Transverse colon (tissue), 4 donors: ENCODE measurements at regions not wholly inside any gene's neighbourhood (a gene's known extent, or its start where the extent isn't known, plus 50 kb on each side); places are given as distances from the start of the nearest gene placed in this dataset.

Experiments
- DNase-seq: peaks from one replicate; pipeline ENCODE4 v3.0.0-alpha.2; 2019
- H3K27ac ChIP-seq, 4 donors: fragments of 200-600 bp; sonication (generic); 2 replicates each; pipeline ENCODE4 v1.5.1; 2016 to 2018; ENCODE audit warnings: inconsistent platforms in 4 of 4
- H3K27me3 ChIP-seq: fragments of 200-600 bp; sonication (generic); 2 replicates; pipeline ENCODE4 v1.5.1; 2017; ENCODE audit warnings: inconsistent platforms
- H3K36me3 ChIP-seq, 4 donors: fragments of 200-600 bp; sonication (generic); 2 replicates each; pipeline ENCODE4 v1.5.1; 2017 to 2019; ENCODE audit warnings: inconsistent platforms in 4 of 4
- H3K4me1 ChIP-seq, 4 donors: fragments of 200-600 bp; sonication (generic); 2 replicates each; pipeline ENCODE4 v1.5.1; 2017 to 2020; ENCODE audit warnings: inconsistent platforms in 4 of 4
- H3K4me3 ChIP-seq, 4 donors: fragments of 200-600 bp; sonication (generic); 1 replicate in 1 of 4; 2 replicates in 3 of 4; pipeline versions ENCODE4 v1.5.1 to v1.6.1; 2017 to 2019; ENCODE audit warnings: inconsistent platforms in 4 of 4
- H3K9me3 ChIP-seq, 2 donors: fragments of 200-600 bp; sonication (generic); 2 replicates each; pipeline ENCODE4 v1.5.1; 2017 to 2019; ENCODE audit warnings: inconsistent platforms in 2 of 2
- CTCF ChIP-seq, 5 experiments: fragments of 200-600 bp in 3 of 5; fragments of 450-650 bp in 2 of 5; sonication (generic) in 3 of 5; IDR thresholded peaks; 1 replicate in 2 of 5; 2 replicates in 3 of 5; pipeline ENCODE4 v1.5.1; 2016 to 2017; ENCODE audit warnings: antibody characterized with exemption in 5 of 5, inconsistent platforms in 3 of 5, mild to moderate bottlenecking in 2 of 5, moderate library complexity in 1 of 5
- EP300 ChIP-seq: sonication (generic); formaldehyde crosslinking; IDR thresholded peaks from one replicate; pipeline ENCODE4 v1.6.1; 2017; ENCODE audit warnings: antibody characterized with exemption, low read depth
- POLR2A ChIP-seq: fragments of 450-650 bp; IDR thresholded peaks from one replicate; pipeline ENCODE4 v1.6.1; 2016; ENCODE audit warnings: antibody characterized with exemption, mild to moderate bottlenecking, moderate library complexity
- POLR2AphosphoS5 ChIP-seq, 3 donors: sonication (generic); formaldehyde crosslinking; IDR thresholded peaks; one replicate each; pipeline ENCODE4 v1.6.1; 2016; ENCODE audit warnings: antibody characterized with exemption in 3 of 3
- WGBS, 2 donors: methylation state at CpG; one replicate each; pipeline ENCODE4 v1.1.5; 2018; ENCODE audit warnings: low coverage in 1 of 2; 5-methylcytosine and 5-hydroxymethylcytosine counted together
- in situ Hi-C, 4 donors: fragments of 200-750 bp; cut with MboI; loops; one replicate each; pipeline versions ENCODE4 v1.15.0 to v1.15.1; 2017; ENCODE audit warnings: low sequenced_read_pairs in 3 of 4, low pct_ligation_motif_present in 1 of 4, low pct_unique_long_range_greater_than_20kb in 1 of 4
- intact Hi-C: fragments of 100-400 bp; cut with DNase I; formaldehyde crosslinking; loops from one replicate; pipeline ENCODE4 v1.15.1; 2023; ENCODE audit warnings: low total_unique reads

DNA sequence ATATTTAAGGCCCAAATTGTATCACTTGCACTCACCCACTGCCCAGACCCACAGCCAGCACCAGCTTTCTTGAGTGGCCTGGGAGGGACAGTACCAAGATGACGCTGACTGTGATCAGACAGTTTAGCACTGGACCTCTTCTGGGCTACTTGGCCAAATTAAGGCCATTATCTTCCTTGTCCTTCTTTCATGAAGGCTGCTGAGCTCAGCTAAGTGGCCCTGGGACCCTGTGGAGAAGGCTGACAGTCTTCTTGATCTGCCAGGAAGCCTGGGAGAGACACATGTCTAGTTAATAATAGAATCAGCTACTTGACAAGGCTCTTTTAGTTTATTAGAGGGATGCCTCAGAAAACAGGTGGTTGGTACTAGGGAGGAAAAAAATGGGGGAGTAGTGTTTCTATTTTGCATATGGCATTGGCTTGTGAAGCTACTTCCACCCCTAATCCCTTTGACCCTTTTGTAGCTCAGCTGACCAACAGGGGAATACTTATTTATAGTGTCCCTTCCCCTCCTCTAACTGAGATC is 127.9 kb upstream of the NTM start:
- Histone ChIP-seq H3K4me3 (no peak overlapping the region), H3K27ac (no peak overlapping the region), H3K9me3 (no peaks in the 10 kb centered on the region), H3K36me3 (no peaks in the 10 kb centered on the region), H3K27me3 (peaks cover 3% of the 10 kb centered on the region), H3K4me1 (peaks cover 0 to 3% (median 0%) of the 10 kb centered on the region in 4 donors)
- TF ChIP-seq POLR2AphosphoS5 (IDR thresholded peaks at IDR 0.05) (no peak), EP300 (no peak), POLR2A (no peak), CTCF (IDR thresholded peaks at IDR 0.05) (no peak)
- DNase-seq = no peak
- 86% methylated on average over 1 of the region's 1 CpG; no CpG with 5 or more reads in 1 of the 2 donors for WGBS, 2 donors
- intact Hi-C loops (no loop called here), in situ Hi-C loops (loop anchor here in 1 of 4 donors (25.0 kb wide), 1 partner anchor 270 kb away; no protein-coding TSS in a partner anchor)

DNA sequence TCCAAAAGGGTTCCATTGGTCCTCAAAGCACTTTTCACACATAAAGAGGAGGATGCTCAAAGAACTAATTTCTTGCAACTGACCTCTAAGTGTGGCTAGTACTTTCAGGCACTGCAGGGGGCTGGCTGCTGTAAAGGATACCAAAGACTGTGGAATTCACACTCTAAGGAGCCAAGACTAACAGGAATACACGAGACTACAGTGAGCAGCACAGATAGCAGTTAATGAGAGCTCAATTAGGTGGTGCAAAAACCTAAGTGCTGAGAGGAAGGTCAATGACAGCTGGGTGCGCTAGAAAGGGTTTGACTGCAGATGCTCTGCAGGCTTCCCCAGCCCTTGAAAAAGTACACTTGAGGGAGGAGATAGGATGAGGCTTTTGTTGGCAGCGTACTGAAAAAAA is 124.3 kb upstream of the NTM start:
- 24% methylated on average over 3 of the region's 3 CpGs; no CpG with 5 or more reads in 1 of the 2 donors for WGBS, 2 donors
- TF ChIP-seq POLR2AphosphoS5 (IDR thresholded peaks at IDR 0.05) (no peak), POLR2A (no peak), CTCF (IDR thresholded peaks at IDR 0.05) (no peak), EP300 (no peak)
- H3K27me3 ChIP-seq = peaks cover 3% of the 10 kb centered on the region
- DNase-seq = no peak
- intact Hi-C loops (no loop called here), in situ Hi-C loops (loop anchor here in 1 of 4 donors (25.0 kb wide), 1 partner anchor 266 kb away; no protein-coding TSS in a partner anchor)
- no peak overlapping the region for H3K27ac ChIP-seq
- no peaks in the 10 kb centered on the region for H3K9me3 ChIP-seq
- H3K36me3 ChIP-seq = no peaks in the 10 kb centered on the region
- peaks cover 0 to 3% (median 0%) of the 10 kb centered on the region in 4 donors for H3K4me1 ChIP-seq
- H3K4me3 ChIP-seq = no peak overlapping the region

DNA sequence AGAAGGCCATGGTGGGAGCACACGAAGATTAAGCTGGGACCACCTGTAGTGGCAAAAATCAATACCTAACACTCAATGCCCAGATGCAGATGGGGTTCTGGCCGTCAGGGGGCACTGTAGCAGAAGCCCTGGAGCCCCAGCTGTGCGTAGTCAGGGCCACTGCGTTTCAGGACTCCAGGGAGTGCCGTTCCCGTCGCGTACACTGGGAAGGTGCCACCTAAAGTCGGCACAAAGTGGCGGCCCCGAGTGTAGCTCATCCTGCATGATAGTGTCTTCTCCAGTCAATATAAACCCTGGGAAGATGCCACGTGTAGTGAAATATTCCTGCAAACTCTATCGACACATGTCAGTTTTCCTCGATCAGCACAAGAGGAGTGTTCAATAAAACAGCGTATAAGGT is 123.8 kb upstream of the NTM start:
- Histone ChIP-seq H3K27ac (no peak overlapping the region), H3K4me3 (no peak overlapping the region), H3K4me1 (peaks cover 0 to 3% (median 0%) of the 10 kb centered on the region in 4 donors), H3K9me3 (no peaks in the 10 kb centered on the region), H3K27me3 (peaks cover 3% of the 10 kb centered on the region), H3K36me3 (no peaks in the 10 kb centered on the region)
- intact Hi-C loops = no loop called here
- no peak for TF ChIP-seq EP300
- TF ChIP-seq CTCF (IDR thresholded peaks at IDR 0.05) = peak; percentile 21 to 53 (median 48)
- TF ChIP-seq POLR2AphosphoS5 (IDR thresholded peaks at IDR 0.05) = no peak
- no peak for TF ChIP-seq POLR2A
- DNase-seq = peak; percentile 50
- 14 to 35% methylated on average over 1 to 15 of the region's 15 CpGs for WGBS, 2 donors
- in situ Hi-C loops = loop anchor here in 1 of 4 donors (25.0 kb wide), 1 partner anchor 266 kb away; no protein-coding TSS in a partner anchor

DNA sequence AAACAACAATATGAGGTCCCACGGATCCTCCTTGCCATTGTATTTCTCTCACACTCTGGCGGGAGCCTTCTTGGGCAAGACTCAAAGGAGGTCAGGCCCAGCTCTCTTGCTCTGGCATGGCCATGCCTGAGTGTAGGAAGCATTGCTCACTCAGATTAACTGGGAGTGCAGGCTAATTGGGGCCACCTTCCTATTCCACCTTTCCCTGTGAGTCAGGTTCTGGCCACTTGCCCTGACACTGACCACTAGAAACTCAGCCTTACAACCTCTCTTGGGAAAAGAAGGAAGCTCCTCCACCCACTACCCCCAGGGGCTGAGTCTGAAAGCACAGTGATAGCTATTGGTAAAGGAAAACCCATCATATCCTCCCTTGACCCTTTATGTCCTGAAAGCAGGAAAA is 121.8 kb upstream of the NTM start:
- no peak for TF ChIP-seq POLR2AphosphoS5 (IDR thresholded peaks at IDR 0.05)
- no peak for TF ChIP-seq POLR2A
- TF ChIP-seq EP300 = no peak
- TF ChIP-seq CTCF (IDR thresholded peaks at IDR 0.05) = no peak
- Histone ChIP-seq H3K27me3 (peaks cover 3% of the 10 kb centered on the region), H3K36me3 (no peaks in the 10 kb centered on the region), H3K27ac (no peak overlapping the region), H3K4me1 (peaks cover 0 to 6% (median 0%) of the 10 kb centered on the region in 4 donors), H3K4me3 (no peak overlapping the region), H3K9me3 (no peaks in the 10 kb centered on the region)
- WGBS, 2 donors = 85% methylated on average over 2 of the region's 2 CpGs; no CpG with 5 or more reads in 1 of the 2 donors
- intact Hi-C loops (no loop called here), in situ Hi-C loops (loop anchor here in 1 of 4 donors (25.0 kb wide), 1 partner anchor 264 kb away; no protein-coding TSS in a partner anchor)
- DNase-seq = no peak
